WTC11 (cell line): ENCODE measurements at regions not wholly inside any gene's neighbourhood (a gene's known extent, or its start where the extent isn't known, plus 50 kb on each side); places are given as distances from the start of the nearest gene placed in this dataset.

Experiments
- ATAC-seq: fragments of 200-7000 bp; cut with Tn5 transposase; 2 replicates; pipeline ENCODE4 v1.10.0; 2021; ENCODE audit warnings: mild to moderate bottlenecking, moderate library complexity
- CTCF ChIA-PET: fragments of 300-600 bp; sonication (Branson Sonifier 250); formaldehyde crosslinking; loops from one replicate; lab custom pipeline; 2021; ENCODE audit warnings: antibody characterized with exemption; lab: Charles Lee
- POLR2A ChIA-PET: fragments of 350-600 bp; sonication (Branson Sonifier 250); formaldehyde crosslinking; loops from one replicate; lab custom pipeline; 2021; ENCODE audit warnings: antibody characterized with exemption; lab: Charles Lee
- DNase-seq: peaks from one replicate; pipeline ENCODE4 v3.0.0; 2021; ENCODE audit warnings: low spot score
- H3K27ac Mint-ChIP-seq: 2 replicates; pipeline ENCODE4 v1.8.0; 2021; ENCODE audit warnings: mixed read lengths
- H3K27me3 Mint-ChIP-seq: 2 replicates; pipeline ENCODE4 v1.8.0; 2021; ENCODE audit warnings: low read depth, mild to moderate bottlenecking, moderate library complexity, mixed read lengths
- H3K36me3 Mint-ChIP-seq: 2 replicates; pipeline ENCODE4 v1.8.0; 2021; ENCODE audit warnings: mixed read lengths
- H3K4me1 Mint-ChIP-seq: 2 replicates; pipeline ENCODE4 v1.8.0; 2022; ENCODE audit warnings: mixed read lengths
- H3K4me3 Mint-ChIP-seq: 2 replicates; pipeline ENCODE4 v1.8.0; 2021; ENCODE audit warnings: mild to moderate bottlenecking, moderate library complexity, mixed read lengths
- H3K9me3 Mint-ChIP-seq: 2 replicates; pipeline ENCODE4 v1.8.0; 2021; ENCODE audit warnings: mixed read lengths
- CBFB ChIP-seq: sonication (generic); formaldehyde crosslinking; IDR thresholded peaks from 2 replicates; pipeline ENCODE4 v1.8.1; 2022; ENCODE audit warnings: mild to moderate bottlenecking, low read depth, missing genetic modification reagents
- CREM ChIP-seq: sonication (generic); formaldehyde crosslinking; IDR thresholded peaks from 2 replicates; pipeline ENCODE4 v1.8.1; 2022; ENCODE audit warnings: mild to moderate bottlenecking, missing genetic modification reagents, moderate library complexity
- CTCF ChIP-seq: fragments of 200-600 bp; IDR thresholded peaks from 2 replicates; pipeline ENCODE4 v1.8.0; 2022; ENCODE audit warnings: antibody characterized with exemption
- EMX1 ChIP-seq: fragments of 250-450 bp; sonication (Bioruptor Pico); IDR thresholded peaks from 2 replicates; pipeline ENCODE4 v1.8.0; 2021; ENCODE audit warnings: mild to moderate bottlenecking
- ERG ChIP-seq: fragments of 250-450 bp; sonication (Bioruptor Pico); IDR thresholded peaks from 2 replicates; pipeline ENCODE4 v1.8.0; 2021; ENCODE audit warnings: mild to moderate bottlenecking
- ESRRA ChIP-seq: sonication (generic); formaldehyde crosslinking; IDR thresholded peaks from 2 replicates; pipeline ENCODE4 v1.8.1; 2022; ENCODE audit warnings: mild to moderate bottlenecking, missing genetic modification reagents, borderline replicate concordance
- FOXJ3 ChIP-seq: sonication (generic); formaldehyde crosslinking; IDR thresholded peaks from 2 replicates; pipeline ENCODE4 v1.9.0; 2021; ENCODE audit warnings: missing genetic modification reagents, mild to moderate bottlenecking, borderline replicate concordance
- HMGA2 ChIP-seq: fragments of 250-450 bp; sonication (Bioruptor Pico); IDR thresholded peaks from 2 replicates; pipeline ENCODE4 v1.4.0; 2021; ENCODE audit warnings: mild to moderate bottlenecking, moderate library complexity
- MLX ChIP-seq: sonication (generic); formaldehyde crosslinking; IDR thresholded peaks from 2 replicates; pipeline ENCODE4 v1.8.1; 2023; ENCODE audit warnings: mild to moderate bottlenecking, missing genetic modification reagents, moderate library complexity
- MXD4 ChIP-seq: fragments of 250-450 bp; sonication (Bioruptor Pico); IDR thresholded peaks from 2 replicates; pipeline ENCODE4 v1.8.0; 2021; ENCODE audit warnings: mild to moderate bottlenecking, moderate library complexity, borderline replicate concordance
- MYBL2 ChIP-seq: sonication (generic); formaldehyde crosslinking; IDR thresholded peaks from 2 replicates; pipeline ENCODE4 v1.8.1; 2023; ENCODE audit warnings: mild to moderate bottlenecking, moderate library complexity, missing genetic modification reagents
- NR1H2 ChIP-seq: sonication (generic); formaldehyde crosslinking; IDR thresholded peaks from 2 replicates; pipeline ENCODE4 v1.9.0; 2021; ENCODE audit warnings: mild to moderate bottlenecking, moderate library complexity, missing genetic modification reagents
- OVOL2 ChIP-seq: fragments of 250-450 bp; sonication (Bioruptor Pico); IDR thresholded peaks from 2 replicates; pipeline ENCODE4 v1.9.0; 2021; ENCODE audit warnings: mild to moderate bottlenecking, borderline replicate concordance
- PRDM15 ChIP-seq: sonication (generic); formaldehyde crosslinking; IDR thresholded peaks from 2 replicates; pipeline ENCODE4 v1.8.0; 2022; ENCODE audit warnings: missing genetic modification reagents
- RELA ChIP-seq: sonication (generic); formaldehyde crosslinking; IDR thresholded peaks from 2 replicates; pipeline ENCODE4 v1.8.1; 2022; ENCODE audit warnings: missing genetic modification reagents, mild to moderate bottlenecking, borderline replicate concordance
- TCF7 ChIP-seq: sonication (generic); formaldehyde crosslinking; IDR thresholded peaks from 2 replicates; pipeline ENCODE4 v1.8.0; 2022; ENCODE audit warnings: mild to moderate bottlenecking, low read depth, missing genetic modification reagents, moderate library complexity
- TEAD1 ChIP-seq: sonication (generic); formaldehyde crosslinking; IDR thresholded peaks from 2 replicates; pipeline ENCODE4 v1.8.0; 2022; ENCODE audit warnings: mild to moderate bottlenecking, missing genetic modification reagents
- USF1 ChIP-seq: sonication (generic); formaldehyde crosslinking; IDR thresholded peaks from 2 replicates; pipeline ENCODE4 v1.8.0; 2022; ENCODE audit warnings: mild to moderate bottlenecking, missing genetic modification reagents
- ZNF138 ChIP-seq: sonication (generic); formaldehyde crosslinking; conservative IDR thresholded peaks from 2 replicates; pipeline ENCODE4 v1.8.1; 2022; ENCODE audit warnings: mild to moderate bottlenecking, moderate library complexity, missing genetic modification reagents
- ZSCAN18 ChIP-seq: fragments of 250-450 bp; sonication (Bioruptor Pico); IDR thresholded peaks from 2 replicates; pipeline ENCODE4 v2.1.2; 2022; ENCODE audit warnings: mild to moderate bottlenecking, moderate library complexity
- TF ChIP-seq, protein P1 (sequence below): sonication (generic); formaldehyde crosslinking; IDR thresholded peaks from 2 replicates; pipeline ENCODE4 v1.8.1; 2023; ENCODE audit warnings: mild to moderate bottlenecking, missing genetic modification reagents, borderline replicate concordance

DNA sequence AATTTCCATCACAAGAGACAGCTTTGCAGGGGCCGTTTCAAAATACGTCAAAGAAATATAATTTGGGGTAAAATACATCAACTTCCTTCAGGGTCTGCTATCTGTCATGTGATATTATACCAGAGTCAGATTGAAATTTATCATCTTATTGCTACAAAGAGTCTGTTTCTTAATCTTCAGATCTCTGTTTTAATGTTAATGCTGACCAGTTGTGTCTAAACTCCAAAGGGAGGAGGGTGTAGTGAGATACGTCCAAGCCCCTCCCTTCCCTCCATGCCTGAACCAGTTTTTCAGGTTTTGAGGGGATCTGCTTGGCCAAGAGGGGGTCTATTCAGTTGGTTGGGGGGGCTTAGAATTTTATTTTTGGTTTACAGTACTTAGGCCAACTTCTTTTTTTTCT is 891.6 kb downstream of the GRM8 start (continued):
- TF ChIP-seq HMGA2 (CRISPR knock-in tag) (no peak), FOXJ3 (CRISPR knock-in tag) (no peak), RELA (CRISPR knock-in tag) (no peak), CTCF (no peak), NR1H2 (CRISPR knock-in tag) (no peak), ZSCAN18 (CRISPR knock-in tag) (no peak), ZNF138 (CRISPR knock-in tag) (no peak), CBFB (CRISPR knock-in tag) (no peak), MXD4 (CRISPR knock-in tag) (no peak)
- TF ChIP-seq, all 79 proteins: peak for 0

- H3K4me3 Mint-ChIP-seq = no peak overlapping the region
- no peak overlapping the region for H3K27ac Mint-ChIP-seq
- ChIA-PET CTCF (no interaction called here), POLR2A (no interaction called here)
- TF ChIP-seq PRDM15 (CRISPR knock-in tag) = no peak
- TF ChIP-seq TEAD1 (CRISPR knock-in tag) = no peak
- TF ChIP-seq TCF7 (CRISPR knock-in tag) = no peak
- no peak for TF ChIP-seq EMX1
- TF ChIP-seq OVOL2 = no peak
- TF ChIP-seq MXD4 (CRISPR knock-in tag) = no peak
- no peak for TF ChIP-seq ESRRA (CRISPR knock-in tag)
- no peak for TF ChIP-seq MLX
- H3K4me1 Mint-ChIP-seq = no peaks in the 10 kb centered on the region; the same call in 1 of the 2 replicates
- H3K27me3 Mint-ChIP-seq = no peaks in the 10 kb centered on the region; the same call in 1 of the 2 replicates
- ATAC-seq = no peak
- no peak for DNase-seq
- peaks cover 3% of the 10 kb centered on the region; the same call in 1 of the 2 replicates for H3K9me3 Mint-ChIP-seq
- peaks cover 2% of the 10 kb centered on the region for H3K36me3 Mint-ChIP-seq
Observed at GRCh38 chr7:126339813-126340212, 912.9 kb downstream of the GRM8 start.

DNA sequence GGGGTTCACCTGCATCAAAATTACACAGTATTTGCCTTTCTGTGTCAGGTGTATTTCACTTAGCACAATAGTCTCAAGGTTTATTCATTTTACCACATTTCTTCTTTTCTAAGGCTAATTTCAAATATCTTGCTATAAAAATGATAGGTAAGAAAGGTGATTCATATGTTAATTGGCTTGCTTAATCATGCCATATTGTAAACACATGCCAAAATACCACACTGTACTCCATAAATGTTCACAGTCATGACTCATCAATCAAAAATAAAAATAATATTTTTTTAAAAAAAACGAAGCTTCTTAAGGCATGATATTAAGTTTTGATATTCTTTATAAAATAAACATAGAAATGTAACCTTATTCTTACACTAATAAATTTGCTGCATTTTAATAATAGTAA is 947.1 kb downstream of the GRM8 start:
- no peak for ATAC-seq
- no peak overlapping the region for H3K27ac Mint-ChIP-seq
- no peaks in the 10 kb centered on the region for H3K4me1 Mint-ChIP-seq
- H3K9me3 Mint-ChIP-seq = 0 out of 2 replicates have a peak, but pooled peaks cover 4% of the 10 kb centered on the region
- TF ChIP-seq CREM (CRISPR knock-in tag) = no peak
- TF ChIP-seq ERG (CRISPR knock-in tag) = no peak
- TF ChIP-seq OVOL2 = no peak
- TF ChIP-seq RELA (CRISPR knock-in tag) = no peak
- TF ChIP-seq MYBL2 = no peak
- no peak for TF ChIP-seq ESRRA (CRISPR knock-in tag)
- no peak for TF ChIP-seq USF1 (CRISPR knock-in tag)
- TF ChIP-seq, protein P1, sequence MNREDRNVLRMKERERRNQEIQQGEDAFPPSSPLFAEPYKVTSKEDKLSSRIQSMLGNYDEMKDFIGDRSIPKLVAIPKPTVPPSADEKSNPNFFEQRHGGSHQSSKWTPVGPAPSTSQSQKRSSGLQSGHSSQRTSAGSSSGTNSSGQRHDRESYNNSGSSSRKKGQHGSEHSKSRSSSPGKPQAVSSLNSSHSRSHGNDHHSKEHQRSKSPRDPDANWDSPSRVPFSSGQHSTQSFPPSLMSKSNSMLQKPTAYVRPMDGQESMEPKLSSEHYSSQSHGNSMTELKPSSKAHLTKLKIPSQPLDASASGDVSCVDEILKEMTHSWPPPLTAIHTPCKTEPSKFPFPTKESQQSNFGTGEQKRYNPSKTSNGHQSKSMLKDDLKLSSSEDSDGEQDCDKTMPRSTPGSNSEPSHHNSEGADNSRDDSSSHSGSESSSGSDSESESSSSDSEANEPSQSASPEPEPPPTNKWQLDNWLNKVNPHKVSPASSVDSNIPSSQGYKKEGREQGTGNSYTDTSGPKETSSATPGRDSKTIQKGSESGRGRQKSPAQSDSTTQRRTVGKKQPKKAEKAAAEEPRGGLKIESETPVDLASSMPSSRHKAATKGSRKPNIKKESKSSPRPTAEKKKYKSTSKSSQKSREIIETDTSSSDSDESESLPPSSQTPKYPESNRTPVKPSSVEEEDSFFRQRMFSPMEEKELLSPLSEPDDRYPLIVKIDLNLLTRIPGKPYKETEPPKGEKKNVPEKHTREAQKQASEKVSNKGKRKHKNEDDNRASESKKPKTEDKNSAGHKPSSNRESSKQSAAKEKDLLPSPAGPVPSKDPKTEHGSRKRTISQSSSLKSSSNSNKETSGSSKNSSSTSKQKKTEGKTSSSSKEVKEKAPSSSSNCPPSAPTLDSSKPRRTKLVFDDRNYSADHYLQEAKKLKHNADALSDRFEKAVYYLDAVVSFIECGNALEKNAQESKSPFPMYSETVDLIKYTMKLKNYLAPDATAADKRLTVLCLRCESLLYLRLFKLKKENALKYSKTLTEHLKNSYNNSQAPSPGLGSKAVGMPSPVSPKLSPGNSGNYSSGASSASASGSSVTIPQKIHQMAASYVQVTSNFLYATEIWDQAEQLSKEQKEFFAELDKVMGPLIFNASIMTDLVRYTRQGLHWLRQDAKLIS (CRISPR knock-in tag) = no peak
- no peaks in the 10 kb centered on the region for H3K27me3 Mint-ChIP-seq
- no peaks in the 10 kb centered on the region for H3K36me3 Mint-ChIP-seq
- ChIA-PET POLR2A (no interaction called here), CTCF (no interaction called here)
- DNase-seq = no peak
- H3K4me3 Mint-ChIP-seq = no peak overlapping the region
